Bronchial epithelial cell (primary cell): ENCODE measurements at regions not wholly inside any gene's neighbourhood (a gene's known extent, or its start where the extent isn't known, plus 50 kb on each side); places are given as distances from the start of the nearest gene placed in this dataset.

Experiments used
- DNase-seq: peaks from one replicate; pipeline ENCODE4 v3.0.0-alpha.2; 2010; ENCODE audit warnings: low read depth
- FAIRE-seq: peaks from 2 replicates; lab custom pipeline; 2011; peaks lifted over from hg19 to GRCh38; lab: Jason Lieb, UNC
- H3K27me3 ChIP-seq: 2 replicates; pipeline ENCODE4 v1.5.1; 2011; ENCODE audit warnings: low read length; ENCODE audit not compliant: control insufficient read depth, insufficient read depth
- H3K36me3 ChIP-seq: 2 replicates; pipeline ENCODE4 v1.5.1; 2011; ENCODE audit warnings: low read length; ENCODE audit not compliant: control insufficient read depth, insufficient read depth
- H3K4me3 ChIP-seq: 2 replicates; pipeline ENCODE4 v1.5.1; 2011; ENCODE audit warnings: mild to moderate bottlenecking, low read depth, low read length, control low read depth
- TF ChIP-seq, protein P1 (sequence below): IDR thresholded peaks from 2 replicates; pipeline ENCODE4 v1.5.1; 2011; ENCODE audit warnings: mild to moderate bottlenecking, moderate library complexity, low read length, control low read depth, inconsistent platforms; ENCODE audit not compliant: insufficient read depth, severe bottlenecking

GRCh38 chr9:115650768-115651167 is 502.8 kb upstream of the PAPPA start:
- DNase-seq: no peak
- Histone ChIP-seq H3K36me3 (no peaks in the 10 kb centered on the region), H3K27me3 (no peaks in the 10 kb centered on the region), H3K4me3 (no peak overlapping the region)
- TF ChIP-seq, protein P1, sequence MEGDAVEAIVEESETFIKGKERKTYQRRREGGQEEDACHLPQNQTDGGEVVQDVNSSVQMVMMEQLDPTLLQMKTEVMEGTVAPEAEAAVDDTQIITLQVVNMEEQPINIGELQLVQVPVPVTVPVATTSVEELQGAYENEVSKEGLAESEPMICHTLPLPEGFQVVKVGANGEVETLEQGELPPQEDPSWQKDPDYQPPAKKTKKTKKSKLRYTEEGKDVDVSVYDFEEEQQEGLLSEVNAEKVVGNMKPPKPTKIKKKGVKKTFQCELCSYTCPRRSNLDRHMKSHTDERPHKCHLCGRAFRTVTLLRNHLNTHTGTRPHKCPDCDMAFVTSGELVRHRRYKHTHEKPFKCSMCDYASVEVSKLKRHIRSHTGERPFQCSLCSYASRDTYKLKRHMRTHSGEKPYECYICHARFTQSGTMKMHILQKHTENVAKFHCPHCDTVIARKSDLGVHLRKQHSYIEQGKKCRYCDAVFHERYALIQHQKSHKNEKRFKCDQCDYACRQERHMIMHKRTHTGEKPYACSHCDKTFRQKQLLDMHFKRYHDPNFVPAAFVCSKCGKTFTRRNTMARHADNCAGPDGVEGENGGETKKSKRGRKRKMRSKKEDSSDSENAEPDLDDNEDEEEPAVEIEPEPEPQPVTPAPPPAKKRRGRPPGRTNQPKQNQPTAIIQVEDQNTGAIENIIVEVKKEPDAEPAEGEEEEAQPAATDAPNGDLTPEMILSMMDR: no peak
- FAIRE-seq: no peak

DNA sequence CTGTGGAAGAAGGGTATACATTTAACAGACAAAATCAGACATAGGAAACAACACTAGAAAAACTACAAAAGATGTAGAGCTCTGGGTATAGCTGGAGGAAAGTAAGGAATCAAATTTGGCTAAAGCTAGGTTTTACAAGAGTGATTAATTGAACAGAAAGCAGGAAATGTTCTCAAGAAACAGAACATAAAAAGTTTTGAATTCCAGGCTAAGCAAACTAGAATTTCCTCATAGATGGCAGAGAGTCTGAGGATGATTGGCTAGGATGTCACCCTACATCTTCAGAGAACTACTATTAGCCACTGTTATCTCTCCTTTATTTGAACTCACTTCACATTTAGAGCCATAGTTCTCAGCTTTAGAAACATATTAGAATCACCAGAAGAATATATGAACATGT is 502.1 kb upstream of the PAPPA start:
- TF ChIP-seq, protein P1: no peak
- H3K4me3 ChIP-seq: no peak overlapping the region
- FAIRE-seq: no peak
- no peak for DNase-seq
- H3K27me3 ChIP-seq: no peaks in the 10 kb centered on the region
- no peaks in the 10 kb centered on the region for H3K36me3 ChIP-seq

DNA sequence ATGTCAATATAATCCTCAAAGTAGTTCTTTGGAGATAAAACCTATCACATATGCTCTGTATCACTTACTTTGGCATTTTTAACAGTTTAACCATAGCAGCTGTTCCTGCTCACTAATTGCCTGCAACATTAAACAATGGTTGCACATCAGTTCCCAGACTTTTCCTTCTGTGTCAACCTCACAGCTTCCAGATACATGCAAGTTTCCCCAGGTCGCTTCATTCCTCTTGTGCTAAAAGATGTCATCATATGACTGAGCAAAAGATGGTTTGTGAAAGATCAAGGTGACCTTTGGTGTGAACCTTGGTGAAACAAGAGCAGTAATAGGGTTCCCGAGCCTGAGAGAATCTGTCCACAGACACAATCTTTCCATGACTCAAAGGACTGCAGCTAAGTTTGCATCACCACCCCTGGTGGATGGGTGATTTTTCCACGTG is 500.4 kb upstream of the PAPPA start:
- Histone ChIP-seq H3K27me3 (no peaks in the 10 kb centered on the region), H3K4me3 (no peak overlapping the region), H3K36me3 (no peaks in the 10 kb centered on the region)
- DNase-seq (no peak), FAIRE-seq (peak; percentile 28)
- TF ChIP-seq, protein P1: no peak

DNA sequence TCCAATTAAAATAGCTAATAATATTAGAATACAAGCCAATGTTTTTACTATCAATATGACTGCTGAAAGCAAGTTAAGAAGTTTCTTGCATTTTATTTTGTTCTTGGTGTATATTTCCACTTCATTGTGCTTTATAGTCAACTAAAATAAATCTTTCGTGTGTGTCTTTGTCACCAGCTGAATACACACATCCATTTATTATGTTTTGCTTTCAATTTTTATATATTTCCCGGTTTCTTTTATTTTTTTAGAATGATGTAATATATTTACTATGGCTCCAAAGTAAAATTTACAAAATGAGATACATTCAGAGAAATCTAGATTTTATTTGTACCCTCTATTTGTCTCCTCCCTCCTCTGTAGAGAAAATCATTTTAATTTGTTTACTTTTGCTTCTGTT is 495.9 kb upstream of the PAPPA start:
- H3K36me3 ChIP-seq: no peaks in the 10 kb centered on the region
- TF ChIP-seq, protein P1: no peak
- DNase-seq: no peak
- H3K27me3 ChIP-seq: no peaks in the 10 kb centered on the region
- H3K4me3 ChIP-seq: no peak overlapping the region
- FAIRE-seq: no peak

DNA sequence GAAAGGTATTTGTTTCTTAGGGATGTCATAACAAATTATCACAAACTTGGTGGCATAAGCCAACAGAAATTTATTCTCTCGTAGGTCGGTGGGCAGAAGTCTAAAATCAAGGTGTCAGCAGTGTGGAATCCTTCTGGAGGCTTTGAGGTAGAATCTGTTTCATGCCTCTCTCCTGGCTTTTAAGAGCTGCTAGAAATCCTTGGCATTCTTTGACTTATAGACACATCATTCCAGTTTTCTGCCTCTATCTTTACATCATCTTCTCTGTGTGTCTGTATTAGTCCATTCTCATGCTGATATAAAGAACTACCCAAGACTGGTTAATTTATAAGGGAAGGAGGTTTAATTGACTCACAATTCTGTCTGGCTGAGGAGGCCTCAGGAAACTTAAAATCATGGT is 488.1 kb upstream of the PAPPA start:
- Histone ChIP-seq H3K4me3 (no peak overlapping the region), H3K27me3 (no peaks in the 10 kb centered on the region), H3K36me3 (no peaks in the 10 kb centered on the region)
- no peak for DNase-seq
- TF ChIP-seq, protein P1: no peak
- FAIRE-seq: no peak

GRCh38 chr9:115668521-115668920 is 485.1 kb upstream of the PAPPA start:
- TF ChIP-seq, protein P1: no peak
- FAIRE-seq (peak; percentile 62), DNase-seq (peak; percentile 85)
- Histone ChIP-seq H3K36me3 (no peaks in the 10 kb centered on the region), H3K4me3 (no peak overlapping the region), H3K27me3 (no peaks in the 10 kb centered on the region)
